ENCODE measurements at regions not wholly inside any gene's neighbourhood (a gene's known extent, or its start where the extent isn't known, plus 50 kb on each side); places are given as distances from the start of the nearest gene placed in this dataset.

DNA sequence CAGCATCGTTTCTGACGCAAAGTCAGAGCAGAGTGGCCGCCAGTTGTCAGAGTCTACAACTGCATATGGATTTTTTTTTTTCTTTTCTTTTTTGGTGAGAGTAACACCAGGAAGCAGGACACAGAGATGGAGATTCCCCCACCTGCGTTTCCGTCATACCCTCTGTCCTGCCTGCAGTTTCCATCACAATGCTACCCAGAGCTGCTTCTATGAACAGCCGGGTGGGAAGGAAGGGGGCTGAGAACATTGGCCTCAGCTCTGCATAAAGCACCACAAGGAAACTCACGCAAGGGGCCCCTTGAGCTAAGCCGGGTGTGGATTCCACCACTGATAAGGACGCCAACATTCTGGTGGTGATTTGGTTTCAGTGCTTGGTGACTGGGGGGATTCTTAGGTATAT, 183.5 kb upstream of the AFDN start:
- DNase-seq: no peak

DNA sequence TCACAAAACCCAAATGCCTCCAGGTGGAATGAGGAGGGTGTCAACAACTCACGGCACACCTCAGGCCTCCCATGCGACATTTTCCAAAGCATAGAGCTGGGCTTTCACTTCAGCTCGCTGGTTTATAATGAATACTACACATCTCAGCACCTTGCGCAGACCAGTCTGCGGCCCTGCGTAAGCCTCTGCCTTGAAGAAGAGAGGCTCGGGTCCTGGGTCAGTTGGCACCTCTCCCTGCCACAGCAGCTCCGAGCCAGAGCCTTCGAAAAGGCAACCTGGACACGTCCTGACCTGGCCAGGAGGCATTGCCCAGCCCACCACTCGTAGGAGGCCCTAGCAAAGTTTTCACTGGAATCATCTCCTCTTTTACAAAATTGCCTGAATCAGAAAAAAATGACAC, 183.0 kb upstream of the AFDN start:
- no peak for DNase-seq

DNA sequence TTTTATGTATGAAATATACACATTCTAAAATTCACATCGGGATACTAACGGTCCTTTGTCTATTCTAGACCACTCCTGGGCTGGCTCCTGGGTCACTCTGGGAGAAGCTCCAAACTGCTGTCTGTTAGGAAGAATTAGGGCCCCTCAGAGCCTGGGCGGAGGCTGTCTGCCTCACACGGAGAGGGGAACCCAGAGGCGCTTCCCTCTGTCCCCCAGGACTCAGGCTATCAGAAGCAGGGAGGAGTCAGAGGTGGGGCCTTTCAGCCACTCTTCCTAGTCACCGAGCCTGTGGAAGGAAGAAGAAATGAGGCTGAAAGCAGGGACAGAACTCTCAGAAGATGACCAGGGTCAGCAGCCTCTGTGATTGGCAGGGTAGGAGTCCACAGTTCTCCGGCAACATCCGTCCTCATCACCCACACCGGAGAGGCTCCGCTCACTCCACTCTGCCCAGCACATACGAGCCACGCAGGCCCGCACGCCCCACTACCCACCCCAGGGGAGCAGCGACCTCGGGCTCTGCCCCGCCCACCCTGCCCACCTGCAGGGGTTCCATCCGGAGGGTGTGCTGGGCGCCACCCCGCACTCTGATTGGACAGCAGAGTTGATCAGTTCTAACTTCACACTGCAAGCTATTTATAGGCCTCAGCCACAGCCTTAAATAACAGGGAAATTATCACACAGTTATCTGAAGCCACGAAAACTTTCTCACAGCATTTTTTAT, 182.1 kb upstream of the AFDN start:
- DNase-seq: no peak

DNA sequence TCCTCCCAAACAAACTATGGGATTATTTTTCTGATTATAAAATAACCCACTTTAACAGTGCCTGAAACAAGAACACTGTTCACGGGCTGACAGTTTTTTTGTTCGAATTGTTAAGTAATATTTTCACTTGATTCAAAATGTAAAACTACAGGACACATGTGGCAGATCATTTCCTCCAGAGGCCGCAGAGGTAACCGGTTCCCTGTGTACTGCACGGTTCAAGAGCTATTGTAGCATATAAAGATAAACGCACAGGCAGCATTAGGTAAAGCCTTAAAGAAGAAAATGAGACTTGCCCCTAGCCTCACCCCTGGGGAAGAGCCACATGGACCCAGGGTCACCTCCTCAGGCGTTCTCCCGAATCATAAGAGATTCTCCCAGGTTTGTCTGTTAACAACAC, 181.3 kb upstream of the AFDN start:
- no peak for DNase-seq

DNA sequence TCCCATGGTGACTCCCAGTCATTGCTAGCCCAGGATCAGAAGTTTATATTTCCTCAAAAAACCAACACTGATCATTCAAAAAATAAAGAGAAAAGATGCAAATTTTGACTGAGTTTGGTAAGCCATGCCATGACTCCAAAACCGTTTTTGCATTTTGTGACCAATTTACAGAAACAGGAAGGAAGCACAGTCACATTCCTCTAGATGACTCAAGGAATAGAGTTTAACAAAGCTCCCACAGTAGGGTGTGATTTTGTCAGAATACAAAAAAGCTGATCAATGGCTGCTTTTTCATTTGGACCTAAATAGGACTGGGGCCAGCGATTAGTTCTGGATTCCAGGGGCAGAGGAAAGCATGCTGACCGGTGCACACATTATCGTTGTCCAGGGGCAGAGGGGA, 179.4 kb upstream of the AFDN start:
- DNase-seq: no peak

DNA sequence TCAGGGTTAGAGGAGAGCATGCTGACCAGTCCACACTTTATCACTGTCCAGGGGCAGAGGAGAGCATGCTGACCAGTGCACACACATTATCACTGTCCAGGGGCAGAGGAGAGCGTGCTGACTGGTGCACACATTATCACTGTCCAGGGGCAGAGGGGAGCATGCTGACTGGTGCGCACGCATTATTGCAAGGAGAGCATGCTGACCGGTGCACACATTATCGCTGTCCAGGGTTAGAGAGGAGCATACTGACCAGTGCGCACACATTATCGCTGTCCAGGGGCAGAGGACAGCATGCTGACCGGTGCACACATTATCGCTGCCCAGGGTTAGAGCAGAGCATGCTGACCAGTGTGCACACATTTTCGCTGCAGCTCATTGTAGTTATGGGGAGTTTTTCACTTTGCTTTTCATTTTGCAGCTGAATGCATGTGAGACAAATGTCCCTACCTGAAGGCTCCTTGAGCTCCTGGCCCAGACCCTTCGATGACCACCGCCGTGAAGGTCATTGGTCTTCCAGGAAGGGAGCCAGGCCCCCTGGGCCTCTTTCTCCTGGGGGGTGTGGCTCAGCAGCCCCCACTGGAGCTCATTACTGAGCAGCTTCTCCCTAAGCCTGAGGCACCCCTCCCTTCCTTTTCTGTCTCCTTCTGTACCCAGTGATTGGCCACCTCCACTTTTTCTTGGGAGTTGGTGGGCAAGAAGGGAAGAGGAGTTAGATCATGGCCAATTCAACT, 178.8 kb upstream of the AFDN start:
- DNase-seq: no peak

DNA sequence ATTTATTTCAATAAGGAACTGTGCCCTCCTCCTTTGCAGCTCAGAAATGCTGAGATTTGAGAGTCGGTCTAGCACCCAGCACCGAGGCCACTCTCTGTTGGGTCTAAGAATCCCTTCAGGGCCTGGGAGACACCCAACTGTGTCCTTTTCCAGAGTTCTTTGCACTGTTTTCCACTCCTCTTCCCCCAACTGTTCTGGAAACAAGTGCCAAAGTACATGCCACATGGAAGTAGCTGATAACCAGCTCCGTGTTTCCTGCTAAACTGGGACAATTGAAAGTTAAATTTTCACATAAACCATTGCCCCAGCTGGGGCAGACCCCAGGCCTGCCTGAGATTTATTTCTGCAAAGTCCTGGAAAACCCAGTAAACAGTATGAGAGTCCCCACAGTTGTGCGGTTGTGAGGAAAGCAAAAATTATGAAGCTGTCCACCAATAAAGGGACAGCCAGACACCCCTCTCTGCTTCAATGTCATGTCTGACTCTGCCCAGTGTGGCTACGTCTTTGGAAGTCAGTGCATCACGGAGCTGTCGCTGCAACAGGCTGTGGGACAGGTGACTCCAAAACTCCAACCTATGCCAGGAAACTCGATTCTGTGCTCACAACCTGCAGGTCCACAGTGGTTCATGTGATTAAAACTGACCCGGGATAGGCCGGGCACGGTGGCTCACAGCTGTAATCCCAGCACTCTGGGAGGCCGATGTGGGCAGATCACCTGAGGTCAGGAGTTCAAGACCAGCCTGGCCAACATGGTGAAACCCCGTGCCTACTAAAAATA, 178.0 kb upstream of the AFDN start:
- no peak for DNase-seq

DNA sequence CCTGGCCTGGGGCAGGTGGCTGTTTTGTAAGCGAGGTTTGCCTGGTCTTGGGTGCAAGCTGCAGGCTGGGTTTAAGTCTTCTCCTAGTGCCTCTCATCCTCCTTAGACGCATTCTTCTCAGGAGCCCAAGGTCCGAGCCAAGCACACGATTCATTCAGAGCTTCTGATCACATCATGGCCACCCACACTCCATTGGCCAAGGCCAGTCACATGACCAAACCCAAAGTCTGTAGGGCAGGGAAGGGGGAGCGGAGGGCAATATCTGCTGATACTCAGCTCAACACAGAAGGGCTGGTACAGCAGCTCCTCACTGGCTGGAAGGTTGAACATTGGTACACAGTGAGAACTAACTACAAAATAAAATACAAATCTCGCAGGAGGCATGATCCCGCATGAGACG, 177.2 kb upstream of the AFDN start:
- DNase-seq: no peak

DNA sequence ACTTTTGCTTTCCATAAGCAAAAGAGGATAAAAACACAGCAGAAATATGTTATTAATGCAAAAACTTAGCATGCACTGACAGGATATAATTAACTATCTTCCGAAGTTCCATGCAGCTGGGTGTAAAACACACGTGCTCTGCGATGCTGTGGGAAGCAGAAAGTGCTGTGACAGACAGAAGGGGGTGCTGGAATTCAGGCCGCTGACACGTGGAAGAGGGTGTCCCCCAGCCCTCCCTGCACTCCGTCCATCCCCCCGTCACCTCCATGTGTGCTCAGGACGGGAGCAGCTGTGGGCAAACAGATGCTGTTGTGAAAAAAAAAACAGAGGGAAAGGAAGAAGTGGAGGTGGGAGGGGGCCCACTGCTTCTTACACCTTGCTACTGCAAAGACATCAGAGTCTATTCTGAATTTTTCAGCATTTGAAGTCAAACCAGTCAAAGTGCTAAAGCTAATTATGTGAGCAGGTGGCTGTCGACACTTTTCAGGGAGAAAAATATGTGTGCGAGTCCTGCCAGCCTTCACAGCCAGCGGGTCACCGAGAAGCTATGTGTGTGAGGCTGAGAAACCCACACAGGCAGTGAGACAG, 175.9 kb upstream of the AFDN start:
- DNase-seq: no peak

DNA sequence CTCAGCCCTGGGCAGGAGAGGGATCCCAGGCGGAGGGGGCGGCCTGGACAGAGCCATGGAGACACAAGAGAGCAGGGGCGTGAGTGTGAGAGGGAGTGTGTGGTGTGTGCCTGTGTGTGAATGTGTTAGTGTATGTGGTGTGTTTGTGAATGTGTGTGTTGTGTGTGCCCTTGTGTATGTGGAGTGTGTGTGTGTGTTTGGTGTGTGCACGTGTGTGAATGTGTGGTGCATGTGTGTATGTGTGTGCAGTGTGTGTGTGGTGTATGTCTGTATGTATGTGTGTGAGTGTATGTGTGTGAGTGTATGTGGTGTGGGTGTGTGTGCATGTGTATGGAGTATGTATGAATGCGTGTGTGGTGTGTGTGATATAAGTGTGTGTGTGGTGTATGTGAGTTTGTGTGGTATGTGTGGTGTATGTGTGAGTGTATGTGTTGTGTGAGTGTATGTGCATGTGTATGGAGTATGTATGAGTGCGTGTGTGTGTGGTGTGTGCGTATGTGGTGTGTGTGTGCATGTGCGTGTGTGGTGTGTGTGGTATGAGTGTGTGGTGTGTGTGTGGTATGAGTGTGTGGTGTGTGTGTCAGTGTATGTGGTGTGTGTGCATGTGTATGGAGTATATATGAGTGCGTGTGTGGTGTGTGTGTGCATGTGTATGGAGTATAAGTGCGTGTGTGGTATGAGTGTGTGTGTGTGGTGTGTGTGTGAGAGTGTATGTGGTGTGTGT, 175.2 kb upstream of the AFDN start:
- no peak for DNase-seq

DNA sequence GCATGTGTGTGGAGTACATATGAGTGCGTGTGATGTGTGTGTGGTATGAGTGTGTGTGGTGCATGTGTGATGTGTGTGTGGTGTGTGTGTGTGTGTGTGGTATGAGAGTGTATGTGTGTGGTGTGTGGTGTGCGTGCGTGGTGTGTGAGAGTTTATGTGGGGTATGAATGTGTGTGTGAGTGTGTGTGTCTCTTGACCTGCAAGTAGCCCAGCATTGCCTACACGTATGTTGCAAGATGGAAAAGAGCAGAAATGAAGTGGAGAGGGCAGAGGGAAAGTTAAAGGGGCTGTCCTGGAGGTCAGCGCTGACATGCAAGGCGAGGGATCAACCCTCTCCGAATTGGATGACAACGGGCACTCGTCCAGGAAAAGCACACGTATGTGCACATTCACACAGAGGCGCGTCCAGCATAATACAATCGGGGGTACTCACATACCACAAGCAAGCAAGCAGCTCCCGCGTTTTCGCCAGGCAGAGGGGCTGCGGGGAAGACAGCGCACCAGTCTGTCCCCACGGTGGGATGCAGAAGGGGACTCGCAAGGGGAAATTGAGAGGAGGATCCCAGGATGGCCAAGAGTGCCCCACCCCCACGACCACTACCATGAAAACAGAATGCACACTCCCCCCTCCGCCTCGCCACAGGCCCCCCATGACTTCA, 174.5 kb upstream of the AFDN start:
- no peak for DNase-seq

DNA sequence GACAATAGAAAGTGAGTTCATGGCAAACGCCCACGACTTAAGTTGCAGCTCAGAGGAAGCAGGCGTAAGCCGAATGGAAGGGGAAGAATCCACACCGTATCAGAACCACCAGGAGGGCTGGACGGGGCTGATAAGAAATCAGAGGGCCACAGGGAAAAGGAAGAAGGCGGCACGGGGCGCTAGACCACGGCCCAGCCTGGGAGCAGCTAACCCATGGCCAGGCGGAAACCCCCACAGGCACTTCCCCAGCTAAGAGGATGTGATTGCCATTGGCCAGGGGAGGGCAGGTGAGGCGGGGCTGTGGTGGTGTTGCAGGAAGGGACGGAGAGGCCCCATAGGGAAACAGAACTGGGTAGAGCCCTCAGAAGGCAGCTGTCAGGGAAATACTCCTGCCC, 174.0 kb upstream of the AFDN start:
- no peak for DNase-seq

DNA sequence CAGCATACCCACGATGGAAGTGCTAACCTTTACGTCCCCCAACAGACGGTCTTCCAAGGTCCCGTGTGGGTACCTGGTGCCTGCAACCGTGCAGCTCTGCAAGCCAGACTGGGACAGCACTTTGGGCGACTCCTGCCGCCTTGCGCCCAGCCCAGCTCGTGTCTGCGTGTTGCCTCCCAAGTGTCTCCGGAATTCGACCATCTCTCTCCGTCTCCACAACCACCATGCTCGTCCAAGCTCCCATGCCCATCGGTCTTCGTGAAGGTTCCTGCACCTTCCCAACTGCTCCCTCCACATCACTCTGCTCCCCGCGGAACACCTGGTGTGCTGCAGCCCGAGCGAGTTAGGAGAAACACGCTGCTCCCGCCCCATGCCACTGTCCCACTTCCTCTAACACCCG, 173.2 kb upstream of the AFDN start:
- no peak for DNase-seq

DNA sequence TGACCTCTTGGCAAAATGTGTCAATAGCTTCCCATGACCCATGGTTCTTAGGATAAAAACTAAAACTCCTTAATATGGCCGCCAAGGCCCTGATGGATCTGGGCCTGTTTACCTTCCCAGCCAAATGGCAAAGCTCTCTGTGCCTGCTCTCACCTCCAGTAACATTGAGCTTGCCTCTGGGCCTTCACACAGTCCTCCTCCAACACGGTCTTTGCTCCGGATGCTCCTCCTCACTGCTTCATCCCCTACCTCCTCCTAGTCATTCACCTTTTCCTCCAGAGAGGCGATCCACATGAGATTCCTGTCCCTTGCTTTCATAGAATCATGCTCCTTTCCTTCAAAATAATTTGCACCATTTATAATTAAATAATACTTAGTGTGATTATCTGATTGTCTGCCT, 172.3 kb upstream of the AFDN start:
- DNase-seq: no peak

DNA sequence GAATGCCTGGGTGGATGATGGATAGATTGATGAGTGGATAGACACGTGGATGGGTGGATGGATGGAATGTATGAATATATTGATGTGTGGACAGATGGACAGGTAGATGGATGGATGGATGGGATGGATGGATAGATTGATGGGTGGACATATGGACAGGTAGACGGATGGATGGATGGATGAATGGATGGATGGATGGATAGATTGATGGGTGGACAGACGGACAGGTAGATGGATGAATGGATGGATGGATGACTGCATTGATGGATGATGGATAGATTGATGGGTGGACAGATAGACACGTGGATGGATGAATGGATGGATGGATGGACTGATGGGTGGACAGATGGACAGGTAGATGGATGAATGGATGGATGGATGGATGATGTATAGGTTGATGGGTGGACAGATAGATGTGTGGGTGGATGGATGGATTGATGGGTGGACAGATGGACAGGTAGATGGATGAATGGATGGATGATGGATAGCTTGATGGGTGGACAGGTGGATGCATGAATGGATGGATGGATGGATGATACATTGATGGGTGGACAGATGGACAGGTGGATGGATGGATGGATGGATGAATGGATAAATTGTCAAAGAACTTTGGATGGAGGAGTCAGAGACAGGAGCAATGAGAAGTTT, 171.4 kb upstream of the AFDN start:
- no peak for DNase-seq

DNA sequence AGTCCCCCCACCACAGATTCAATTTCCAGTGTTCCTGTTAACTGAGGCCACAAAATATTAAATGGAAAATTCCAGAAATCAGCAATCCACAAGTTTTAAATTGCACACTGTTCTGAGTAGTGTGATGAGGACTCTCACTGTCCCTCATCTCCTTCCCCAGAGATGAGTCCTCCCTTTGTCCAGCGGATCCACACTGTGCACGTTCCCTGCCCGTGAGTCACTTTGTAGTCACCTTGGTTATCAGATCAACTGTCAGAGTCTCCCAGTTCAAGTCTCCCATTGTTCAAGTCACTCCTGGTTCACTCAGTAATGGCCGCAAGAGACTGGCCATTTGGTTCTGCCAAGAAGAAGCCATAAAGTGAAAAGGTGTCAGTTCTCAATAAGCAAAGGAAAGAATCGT, 168.6 kb upstream of the AFDN start:
- no peak for DNase-seq

DNA sequence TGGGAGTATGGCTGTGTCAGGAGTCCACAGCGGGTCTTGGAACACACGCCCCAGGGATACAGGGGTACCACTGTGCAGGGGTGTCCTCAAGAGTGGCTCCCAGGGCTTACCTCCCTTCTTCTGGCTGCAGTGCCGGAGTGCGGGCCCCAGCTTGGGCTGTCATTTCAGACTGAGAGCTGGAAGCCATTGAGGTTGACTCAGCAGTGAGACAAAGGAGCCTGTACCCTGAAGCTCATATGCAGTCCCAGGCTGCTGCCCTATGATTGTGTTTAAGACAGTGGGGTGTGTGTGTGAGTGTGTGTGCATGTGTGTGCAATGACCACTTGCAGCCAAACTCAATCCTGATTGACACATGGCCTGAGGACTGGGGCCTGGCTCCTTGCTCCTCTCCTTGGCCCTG, 167.7 kb upstream of the AFDN start:
- no peak for DNase-seq

DNA sequence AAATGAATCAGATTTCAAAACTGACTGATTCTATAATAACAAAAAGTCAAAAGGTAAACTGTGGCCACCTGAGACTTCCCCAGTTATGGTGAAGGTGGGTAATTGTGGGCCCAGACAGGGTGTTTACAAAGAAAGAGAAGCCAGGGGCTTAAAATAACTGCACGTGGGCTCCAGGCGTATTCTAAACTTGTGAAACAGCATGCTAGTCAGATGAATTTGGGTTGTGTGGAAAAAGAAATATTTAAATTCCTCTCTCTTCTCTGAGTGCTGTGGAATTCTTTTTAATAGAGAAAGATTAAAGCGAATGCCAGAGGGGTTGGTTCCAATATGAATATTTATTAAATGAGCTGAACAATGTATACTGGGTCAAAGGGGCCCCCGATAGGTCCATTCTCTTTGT, 166.3 kb upstream of the AFDN start:
- DNase-seq: no peak

DNA sequence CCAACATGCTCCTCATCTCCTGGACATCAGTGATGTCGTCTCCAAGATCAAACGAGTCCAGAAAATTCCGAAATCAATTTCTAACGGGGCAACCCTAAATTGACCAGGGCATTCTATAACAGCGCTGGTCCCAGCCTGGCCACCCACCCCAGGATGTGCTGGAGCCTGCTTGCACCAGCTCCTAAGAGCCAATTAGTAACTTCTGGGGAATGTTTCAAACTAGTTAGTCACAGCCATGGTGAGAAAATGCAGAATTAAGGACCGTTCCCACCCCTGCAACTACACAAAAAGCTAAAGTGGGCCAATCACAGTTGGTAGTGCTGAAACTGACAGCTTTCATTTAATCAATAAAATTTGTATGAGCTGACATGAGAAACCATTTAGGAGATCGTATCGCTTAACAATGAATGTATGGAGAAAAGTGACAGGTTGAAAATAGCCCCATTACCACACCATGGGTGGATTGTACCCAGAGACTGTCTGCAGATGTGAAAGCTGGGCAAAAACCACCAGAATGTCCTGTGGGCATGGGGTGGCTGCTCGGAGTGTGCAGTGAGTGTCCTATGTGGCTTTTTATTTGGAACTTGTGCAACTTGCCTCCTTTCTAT, 165.7 kb upstream of the AFDN start:
- no peak for DNase-seq

DNA sequence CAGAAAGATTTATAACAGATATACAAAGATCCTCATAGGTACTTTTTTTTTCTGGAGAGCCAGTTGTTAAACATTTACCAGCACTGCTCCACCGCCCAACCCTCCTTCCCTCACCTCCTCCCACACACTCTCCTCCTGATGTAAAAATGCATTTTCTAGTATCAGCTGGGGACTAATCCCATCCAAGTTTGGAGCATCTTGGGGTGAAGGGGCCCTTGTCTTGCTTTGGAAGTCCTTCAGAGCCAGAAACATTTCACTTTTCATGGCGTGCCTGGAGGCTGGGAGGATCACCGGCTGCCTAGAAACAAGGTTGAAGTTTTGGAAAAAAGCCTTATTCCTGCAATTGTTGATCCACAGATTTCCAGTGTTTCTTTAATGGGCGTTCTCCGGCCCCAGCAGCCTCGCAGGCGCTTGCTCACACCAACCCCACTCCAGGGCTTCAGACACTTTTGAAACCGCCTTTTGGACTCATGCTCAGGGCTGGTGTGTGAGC, 165.1 kb upstream of the AFDN start:
- no peak for DNase-seq
